Vagina (tissue), 2 donors: ENCODE measurements at regions not wholly inside any gene's neighbourhood (a gene's known extent, or its start where the extent isn't known, plus 50 kb on each side); places are given as distances from the start of the nearest gene placed in this dataset.

Experiments used
- DNase-seq, 2 donors: peaks; one replicate each; pipeline ENCODE4 v3.0.0-alpha.2; 2017; ENCODE audit errors: extremely low spot score in 2 of 2
- H3K27ac ChIP-seq: fragments of 200-600 bp; sonication (generic); one replicate; pipeline ENCODE4 v1.5.1; 2019
- H3K27me3 ChIP-seq: fragments of 200-600 bp; sonication (generic); one replicate; pipeline ENCODE4 v1.5.1; 2019
- H3K36me3 ChIP-seq, 2 donors: fragments of 200-600 bp; sonication (generic); one replicate each; pipeline ENCODE4 v1.5.1; 2017 to 2019
- H3K4me1 ChIP-seq: fragments of 200-600 bp; sonication (generic); one replicate; pipeline ENCODE4 v1.5.1; 2019
- H3K4me3 ChIP-seq, 2 donors: fragments of 200-600 bp; sonication (generic); 1 replicate in 1 of 2; 2 replicates in 1 of 2; pipeline ENCODE4 v1.5.1; 2016 to 2019
- H3K9me3 ChIP-seq: fragments of 200-600 bp; sonication (generic); one replicate; pipeline ENCODE4 v1.5.1; 2019
- POLR2A ChIP-seq, 2 donors: fragments of 450-650 bp; IDR thresholded peaks; one replicate each; pipeline ENCODE4 v1.6.1; 2017; ENCODE audit warnings: antibody characterized with exemption in 2 of 2, mild to moderate bottlenecking in 2 of 2, moderate library complexity in 2 of 2
- POLR2AphosphoS5 ChIP-seq, 2 donors: sonication (generic); formaldehyde crosslinking; IDR thresholded peaks; one replicate each; pipeline ENCODE4 v1.9.0; 2017; ENCODE audit warnings: antibody characterized with exemption in 2 of 2, mild to moderate bottlenecking in 2 of 2, low read depth in 1 of 2; ENCODE audit not compliant: insufficient read depth in 1 of 2
- intact Hi-C: fragments of 100-400 bp; cut with DNase I; formaldehyde crosslinking; loops from one replicate; pipeline ENCODE4 v1.15.1; 2023
- TF ChIP-seq, protein P1 (sequence below), 3 experiments: fragments of 450-650 bp in 2 of 3; fragments of 200-600 bp in 1 of 3; sonication (generic) in 1 of 3; IDR thresholded peaks; one replicate each; pipeline ENCODE4 v1.5.1; 2017 to 2019; ENCODE audit warnings: antibody characterized with exemption in 3 of 3, mild to moderate bottlenecking in 2 of 3, moderate library complexity in 2 of 3

DNA sequence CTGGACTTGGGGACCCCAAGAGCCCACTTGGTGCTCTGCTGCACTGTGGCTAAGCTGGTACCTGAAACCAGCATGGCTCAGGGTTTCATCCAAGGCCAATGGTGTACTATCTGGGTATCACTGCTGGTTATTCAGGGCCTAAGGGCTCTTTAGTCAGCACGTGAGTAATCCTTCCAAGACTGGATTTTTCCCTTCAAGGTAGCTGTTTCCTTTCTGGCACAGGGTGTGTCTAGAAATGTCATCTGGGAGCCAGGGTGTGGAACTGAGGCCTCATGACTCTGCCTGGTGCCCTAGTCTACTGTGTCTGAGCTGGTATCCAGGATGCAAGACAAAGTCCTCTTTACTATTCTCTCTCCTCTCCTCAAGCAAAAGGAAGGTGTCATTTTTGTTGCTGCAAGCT, 99.0 kb upstream of the QRFPR start:
- no peaks in the 10 kb centered on the region for H3K27me3 ChIP-seq
- H3K4me3 ChIP-seq: no peak overlapping the region
- H3K9me3 ChIP-seq: no peaks in the 10 kb centered on the region
- intact Hi-C loops: no loop called here
- H3K36me3 ChIP-seq: no peaks in the 10 kb centered on the region
- H3K27ac ChIP-seq: no peak overlapping the region
- TF ChIP-seq POLR2A (IDR thresholded peaks at IDR 0.05) (no peak), POLR2AphosphoS5 (IDR thresholded peaks at IDR 0.05; ENCODE audit: insufficient read depth in 1 of 2, low read depth in 1 of 2) (no peak)
- TF ChIP-seq, protein P1, sequence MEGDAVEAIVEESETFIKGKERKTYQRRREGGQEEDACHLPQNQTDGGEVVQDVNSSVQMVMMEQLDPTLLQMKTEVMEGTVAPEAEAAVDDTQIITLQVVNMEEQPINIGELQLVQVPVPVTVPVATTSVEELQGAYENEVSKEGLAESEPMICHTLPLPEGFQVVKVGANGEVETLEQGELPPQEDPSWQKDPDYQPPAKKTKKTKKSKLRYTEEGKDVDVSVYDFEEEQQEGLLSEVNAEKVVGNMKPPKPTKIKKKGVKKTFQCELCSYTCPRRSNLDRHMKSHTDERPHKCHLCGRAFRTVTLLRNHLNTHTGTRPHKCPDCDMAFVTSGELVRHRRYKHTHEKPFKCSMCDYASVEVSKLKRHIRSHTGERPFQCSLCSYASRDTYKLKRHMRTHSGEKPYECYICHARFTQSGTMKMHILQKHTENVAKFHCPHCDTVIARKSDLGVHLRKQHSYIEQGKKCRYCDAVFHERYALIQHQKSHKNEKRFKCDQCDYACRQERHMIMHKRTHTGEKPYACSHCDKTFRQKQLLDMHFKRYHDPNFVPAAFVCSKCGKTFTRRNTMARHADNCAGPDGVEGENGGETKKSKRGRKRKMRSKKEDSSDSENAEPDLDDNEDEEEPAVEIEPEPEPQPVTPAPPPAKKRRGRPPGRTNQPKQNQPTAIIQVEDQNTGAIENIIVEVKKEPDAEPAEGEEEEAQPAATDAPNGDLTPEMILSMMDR (IDR thresholded peaks at IDR 0.05): no peak
- no peaks in the 10 kb centered on the region for H3K4me1 ChIP-seq
- no peak for DNase-seq

DNA sequence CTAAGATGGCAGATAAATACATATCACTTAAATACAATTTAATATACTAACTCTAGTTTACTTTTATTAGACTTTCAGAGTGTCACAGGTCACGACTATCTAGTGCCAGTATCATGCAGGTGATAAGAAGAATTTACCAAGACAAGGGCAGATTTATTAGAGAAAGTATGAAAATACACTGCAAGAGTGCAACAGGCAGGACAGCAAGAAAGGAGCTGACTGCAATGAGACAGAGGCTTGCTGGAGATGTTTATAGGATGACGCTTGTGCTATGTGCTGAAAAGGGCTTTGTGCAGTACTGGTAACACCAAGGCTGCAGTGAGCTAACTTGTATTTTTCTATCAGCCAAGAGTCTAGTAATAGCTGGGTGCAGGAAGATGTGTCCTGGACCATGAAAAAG, 96.7 kb upstream of the QRFPR start:
- Histone ChIP-seq H3K36me3 (no peaks in the 10 kb centered on the region), H3K9me3 (no peaks in the 10 kb centered on the region), H3K4me1 (no peaks in the 10 kb centered on the region), H3K4me3 (no peak overlapping the region), H3K27me3 (no peaks in the 10 kb centered on the region), H3K27ac (no peak overlapping the region)
- TF ChIP-seq POLR2AphosphoS5 (IDR thresholded peaks at IDR 0.05; ENCODE audit: insufficient read depth in 1 of 2, low read depth in 1 of 2) (no peak), POLR2A (IDR thresholded peaks at IDR 0.05) (no peak)
- TF ChIP-seq, protein P1 (IDR thresholded peaks at IDR 0.05): no peak
- intact Hi-C loops: no loop called here
- no peak for DNase-seq

DNA sequence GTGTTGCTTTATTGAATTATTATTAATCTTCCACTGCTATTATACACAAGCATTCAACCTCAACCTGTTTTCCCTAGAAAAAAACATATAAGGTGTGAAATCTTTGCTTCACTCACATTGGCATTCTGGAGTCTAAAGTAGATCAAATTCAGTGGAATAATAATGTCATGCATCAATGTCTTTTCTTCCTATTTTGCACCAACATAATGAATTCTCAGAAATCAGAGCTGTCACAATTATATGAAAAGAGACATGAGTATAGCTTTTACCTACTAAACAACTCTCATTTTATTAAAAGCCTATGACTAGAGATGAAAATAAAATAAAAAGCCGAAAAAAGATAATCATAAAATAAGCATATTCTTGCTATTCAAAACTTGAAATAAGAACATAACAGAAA, 96.3 kb upstream of the QRFPR start:
- Histone ChIP-seq H3K27ac (no peak overlapping the region), H3K27me3 (no peaks in the 10 kb centered on the region), H3K4me1 (no peaks in the 10 kb centered on the region), H3K4me3 (no peak overlapping the region), H3K36me3 (no peaks in the 10 kb centered on the region), H3K9me3 (no peaks in the 10 kb centered on the region)
- intact Hi-C loops: no loop called here
- no peak for DNase-seq
- TF ChIP-seq, protein P1 (IDR thresholded peaks at IDR 0.05): no peak
- TF ChIP-seq POLR2A (IDR thresholded peaks at IDR 0.05) (no peak), POLR2AphosphoS5 (IDR thresholded peaks at IDR 0.05; ENCODE audit: insufficient read depth in 1 of 2, low read depth in 1 of 2) (no peak)

DNA sequence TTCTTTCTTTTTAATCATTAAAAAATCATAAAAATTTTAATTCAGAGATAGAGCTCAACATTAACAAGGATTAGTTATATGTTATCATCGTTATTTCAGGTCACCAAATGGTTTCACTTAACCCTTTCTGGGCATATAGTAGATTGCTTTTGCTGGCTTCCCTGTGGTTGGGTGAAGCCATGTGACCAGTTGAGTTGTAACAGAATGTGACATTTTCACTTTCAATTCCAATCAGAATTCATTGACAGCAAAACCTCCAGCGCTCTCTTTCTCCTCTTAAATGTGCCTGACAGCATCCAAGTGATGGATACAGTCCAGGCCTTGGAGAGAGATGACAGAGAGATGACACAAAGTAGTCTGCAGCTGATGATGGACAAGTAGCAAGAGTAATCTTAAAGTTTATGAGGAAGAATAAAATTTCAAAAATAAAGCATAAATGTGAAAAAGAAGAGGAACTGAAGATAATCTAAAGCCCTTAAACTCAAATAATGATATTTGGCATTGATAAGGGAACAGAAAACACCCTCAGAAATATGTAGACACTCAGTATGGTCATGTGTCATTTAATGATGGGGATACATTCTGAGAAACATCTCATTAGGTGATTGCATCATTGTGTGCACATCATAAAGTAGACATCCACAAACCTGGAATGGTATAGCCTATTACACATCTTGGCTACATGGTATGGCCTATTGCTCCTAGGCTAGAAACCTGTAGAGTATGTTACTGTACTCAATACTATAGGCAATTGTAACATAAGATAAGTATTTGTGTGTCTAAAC, 92.3 kb upstream of the QRFPR start:
- TF ChIP-seq POLR2AphosphoS5 (IDR thresholded peaks at IDR 0.05; ENCODE audit: insufficient read depth in 1 of 2, low read depth in 1 of 2): no peak
- no peak for TF ChIP-seq POLR2A (IDR thresholded peaks at IDR 0.05)
- TF ChIP-seq, protein P1 (IDR thresholded peaks at IDR 0.05): no peak
- no peak overlapping the region for H3K27ac ChIP-seq
- H3K36me3 ChIP-seq: no peaks in the 10 kb centered on the region
- no peaks in the 10 kb centered on the region for H3K9me3 ChIP-seq
- no peak overlapping the region for H3K4me3 ChIP-seq
- no peaks in the 10 kb centered on the region for H3K4me1 ChIP-seq
- no peak for DNase-seq
- no peaks in the 10 kb centered on the region for H3K27me3 ChIP-seq
- intact Hi-C loops: no loop called here

DNA sequence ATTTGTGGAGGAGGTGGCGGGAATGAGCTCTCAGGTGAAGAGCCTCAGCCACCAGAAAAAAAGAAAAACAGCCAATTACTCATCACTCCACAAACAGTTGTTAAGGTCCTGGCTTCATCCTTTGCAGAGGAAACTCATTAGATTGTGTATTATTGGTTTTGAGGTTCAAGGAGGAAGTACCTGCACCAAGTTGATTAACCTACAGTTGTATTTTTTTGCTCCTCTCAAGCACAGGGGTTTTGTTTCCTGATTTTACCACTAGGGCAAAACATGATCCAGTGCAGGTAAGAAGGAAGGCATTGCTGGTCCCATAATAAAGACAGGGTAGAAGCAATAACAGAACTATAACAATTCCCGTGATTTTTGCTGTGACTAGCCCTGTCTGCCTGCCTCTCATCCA, 84.0 kb upstream of the QRFPR start:
- no peak for DNase-seq
- no peaks in the 10 kb centered on the region for H3K9me3 ChIP-seq
- no peaks in the 10 kb centered on the region for H3K27me3 ChIP-seq
- intact Hi-C loops: no loop called here
- no peak overlapping the region for H3K4me3 ChIP-seq
- no peak for TF ChIP-seq POLR2A (IDR thresholded peaks at IDR 0.05)
- TF ChIP-seq, protein P1 (IDR thresholded peaks at IDR 0.05): no peak
- no peak for TF ChIP-seq POLR2AphosphoS5 (IDR thresholded peaks at IDR 0.05; ENCODE audit: insufficient read depth in 1 of 2, low read depth in 1 of 2)
- no peaks in the 10 kb centered on the region for H3K36me3 ChIP-seq
- H3K27ac ChIP-seq: no peak overlapping the region
- H3K4me1 ChIP-seq: no peaks in the 10 kb centered on the region
